ENCODE measurements at regions not wholly inside any gene's neighbourhood (a gene's known extent, or its start where the extent isn't known, plus 50 kb on each side); places are given as distances from the start of the nearest gene placed in this dataset.

DNA sequence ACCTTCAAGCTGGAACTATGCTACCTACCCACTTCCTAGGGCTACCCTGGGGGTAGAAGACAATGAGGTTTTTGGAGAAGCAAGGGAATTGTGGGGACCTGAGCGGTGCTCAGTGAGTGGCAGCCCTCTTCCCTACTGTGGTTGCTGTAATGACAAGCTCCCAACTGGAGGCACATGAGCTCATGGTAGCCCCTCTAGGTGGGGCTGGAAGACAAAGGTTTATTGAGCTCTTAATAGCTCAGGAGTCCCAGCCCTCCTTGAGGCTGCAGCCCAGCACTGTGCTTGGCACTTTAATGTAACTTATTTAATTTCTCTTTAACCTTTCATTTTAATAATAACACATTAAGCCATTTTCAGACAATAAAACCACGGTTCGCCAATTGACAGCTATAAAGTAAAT, 528.9 kb downstream of the OMA1 start:
- no peak for TF ChIP-seq CTCF (IDR thresholded peaks at IDR 0.05; ENCODE audit: insufficient read depth, low read depth, low read length, missing control alignments)
- H3K4me3 ChIP-seq (ENCODE audit: low read depth, low read length): no peak overlapping the region
- no peak for DNase-seq (ENCODE audit: low read depth)

DNA sequence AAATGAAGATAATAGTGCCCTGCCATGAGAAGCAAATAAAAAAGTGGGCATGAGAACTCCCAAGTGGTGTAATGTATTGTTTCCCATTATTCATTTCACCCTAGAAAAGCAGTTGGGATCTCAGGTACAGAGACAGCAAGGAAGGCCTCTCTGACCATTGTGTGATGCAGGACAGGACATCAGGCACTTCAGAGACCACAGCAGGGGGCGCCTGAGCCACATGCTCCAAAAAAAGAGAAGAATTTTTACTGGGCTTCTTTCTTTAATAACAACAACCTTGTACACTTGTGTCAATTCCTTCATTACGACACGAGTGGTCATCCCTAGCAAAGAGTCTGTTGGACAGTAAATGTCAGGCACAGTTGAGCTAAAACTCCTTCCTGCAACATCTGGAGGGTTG, 533.3 kb downstream of the OMA1 start:
- DNase-seq (ENCODE audit: low read depth): peak; percentile 5
- TF ChIP-seq CTCF (IDR thresholded peaks at IDR 0.05; ENCODE audit: insufficient read depth, low read depth, low read length, missing control alignments): no peak
- no peak overlapping the region for H3K4me3 ChIP-seq (ENCODE audit: low read depth, low read length)

DNA sequence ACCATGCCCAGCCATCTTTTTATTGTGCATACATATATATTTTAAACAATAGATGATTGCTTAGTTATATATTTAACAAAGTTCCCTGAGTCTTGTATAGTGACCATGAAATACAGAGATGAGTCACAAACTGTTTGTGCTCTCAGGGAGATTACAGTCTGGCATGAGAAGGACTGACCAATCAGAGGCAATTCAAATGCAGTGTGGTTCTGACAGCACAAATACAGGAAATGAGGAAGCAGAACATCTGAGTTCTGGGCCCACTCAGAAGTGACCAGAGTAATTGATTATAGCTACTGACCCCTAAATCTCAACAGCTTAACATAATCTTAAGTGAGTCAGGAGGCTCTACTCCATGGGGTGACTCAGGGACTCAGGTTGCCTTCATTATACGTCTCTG, 534.5 kb downstream of the OMA1 start:
- H3K4me3 ChIP-seq (ENCODE audit: low read depth, low read length): no peak overlapping the region
- DNase-seq (ENCODE audit: low read depth): no peak
- TF ChIP-seq CTCF (IDR thresholded peaks at IDR 0.05; ENCODE audit: insufficient read depth, low read depth, low read length, missing control alignments): no peak

DNA sequence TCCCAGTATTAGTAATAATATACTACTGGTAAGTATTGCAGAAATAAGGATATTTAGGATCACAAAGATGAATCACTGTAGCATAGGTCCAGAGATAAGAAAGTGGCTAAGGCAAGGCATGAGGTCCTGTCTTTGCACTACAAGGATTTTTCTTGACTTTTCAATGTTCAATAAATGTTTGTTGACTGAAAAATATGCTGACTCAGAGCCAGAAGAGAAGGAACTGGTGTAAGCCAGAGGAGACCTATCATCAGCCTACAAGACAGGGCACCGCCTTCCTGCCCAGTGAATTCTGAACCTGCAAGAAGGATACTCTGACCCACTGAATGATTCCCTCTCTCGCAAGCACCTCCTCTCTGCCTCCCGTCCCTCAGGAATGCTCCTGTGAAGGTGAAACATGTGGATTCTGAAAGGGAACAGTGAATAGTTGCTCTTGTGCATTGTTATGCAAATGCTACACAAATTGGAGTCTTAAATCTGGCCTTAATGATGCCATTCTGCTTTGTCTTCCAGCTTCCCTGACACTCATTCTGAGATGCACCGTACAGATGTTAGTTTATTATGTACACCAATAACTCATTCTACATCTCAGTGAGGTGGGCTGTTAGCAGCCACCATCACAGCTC, 540.0 kb downstream of the OMA1 start:
- DNase-seq (ENCODE audit: low read depth): no peak
- H3K4me3 ChIP-seq (ENCODE audit: low read depth, low read length): no peak overlapping the region
- no peak for TF ChIP-seq CTCF (IDR thresholded peaks at IDR 0.05; ENCODE audit: insufficient read depth, low read depth, low read length, missing control alignments)

DNA sequence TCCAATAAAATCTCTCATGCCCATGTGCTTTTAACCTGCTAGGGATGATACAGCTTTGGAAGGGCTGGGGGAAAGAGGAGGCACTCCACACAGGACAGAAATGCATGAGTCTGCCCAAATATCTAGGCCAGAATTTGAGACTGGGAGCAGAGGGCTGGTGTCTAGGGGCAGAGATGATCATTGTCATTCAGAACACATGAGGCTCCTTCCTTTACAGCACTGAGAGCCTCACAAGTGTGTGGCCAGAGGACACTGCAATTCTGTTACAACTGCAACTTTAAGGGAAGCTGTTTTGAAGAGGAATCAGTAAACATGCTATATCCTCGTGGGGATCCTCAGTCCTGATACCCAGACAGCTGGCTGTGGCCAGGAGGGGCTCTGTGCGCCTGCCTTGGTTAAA, 541.3 kb downstream of the OMA1 start:
- no peak overlapping the region for H3K4me3 ChIP-seq (ENCODE audit: low read depth, low read length)
- no peak for DNase-seq (ENCODE audit: low read depth)
- TF ChIP-seq CTCF (IDR thresholded peaks at IDR 0.05; ENCODE audit: insufficient read depth, low read depth, low read length, missing control alignments): no peak

DNA sequence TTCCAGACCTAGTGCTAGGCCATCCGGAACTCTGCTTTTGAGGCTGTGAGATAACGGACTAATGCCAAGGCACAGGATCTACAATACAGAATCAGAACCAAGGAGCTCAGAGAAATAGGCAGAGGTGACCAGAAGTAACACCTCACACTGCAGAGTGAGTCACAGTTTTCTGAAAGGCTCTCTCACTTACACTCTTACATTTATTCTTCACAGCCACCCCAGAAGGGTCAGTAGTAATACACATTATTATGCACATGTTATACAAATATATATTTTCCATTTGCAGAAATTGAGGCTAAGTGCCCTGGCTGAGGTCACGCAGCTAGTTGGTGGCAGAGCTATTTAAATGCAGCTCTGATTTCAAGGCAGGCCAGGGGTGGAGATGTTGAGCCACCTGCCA, 542.5 kb downstream of the OMA1 start:
- TF ChIP-seq CTCF (IDR thresholded peaks at IDR 0.05; ENCODE audit: insufficient read depth, low read depth, low read length, missing control alignments): no peak
- no peak for DNase-seq (ENCODE audit: low read depth)
- H3K4me3 ChIP-seq (ENCODE audit: low read depth, low read length): no peak overlapping the region

DNA sequence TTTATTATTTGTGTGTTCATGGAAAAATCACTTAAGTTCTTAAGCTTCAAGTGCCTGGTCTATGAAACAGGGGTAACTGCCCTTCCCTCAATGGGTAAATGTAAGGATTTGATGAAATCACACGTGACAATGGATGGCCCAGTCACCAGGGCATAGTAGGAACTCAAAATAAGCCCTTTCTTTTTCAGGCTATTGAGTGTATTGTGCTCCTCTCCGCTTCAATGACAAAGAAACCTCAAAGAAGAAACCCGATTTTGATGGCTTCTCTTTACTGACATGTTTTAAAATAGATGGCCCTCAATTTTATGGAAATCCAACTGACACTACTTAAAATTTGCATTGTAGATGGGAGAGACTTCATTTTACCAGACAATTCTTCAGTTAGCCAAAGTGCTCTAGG, 543.5 kb downstream of the OMA1 start:
- TF ChIP-seq CTCF (IDR thresholded peaks at IDR 0.05; ENCODE audit: insufficient read depth, low read depth, low read length, missing control alignments): no peak
- no peak overlapping the region for H3K4me3 ChIP-seq (ENCODE audit: low read depth, low read length)
- DNase-seq (ENCODE audit: low read depth): no peak
